PC-3 (cell line): ENCODE measurements at regions not wholly inside any gene's neighbourhood (a gene's known extent, or its start where the extent isn't known, plus 50 kb on each side); places are given as distances from the start of the nearest gene placed in this dataset.

ENCODE experiments used
- CTCF ChIP-seq: fragments of 300-600 bp; sonication (generic); conservative IDR thresholded peaks from 2 replicates; pipeline ENCODE4 v1.5.1; 2017; ENCODE audit warnings: antibody characterized with exemption, low read depth, mild to moderate bottlenecking, low read length
- EZH2 ChIP-seq: fragments of 300-600 bp; sonication (generic); IDR thresholded peaks from one replicate; pipeline ENCODE4 v1.6.1; 2017; ENCODE audit warnings: antibody characterized with exemption, mild to moderate bottlenecking, low read length; ENCODE audit not compliant: unreplicated experiment

- TF ChIP-seq CTCF: no peak
- no peak for TF ChIP-seq EZH2
Observed at GRCh38 chr7:131274986-131275385, 52.7 kb upstream of the MKLN1 start.
